ENCODE measurements at regions not wholly inside any gene's neighbourhood (a gene's known extent, or its start where the extent isn't known, plus 50 kb on each side); places are given as distances from the start of the nearest gene placed in this dataset.
"Not testable (repeated sequence)": the region's sequence is repeated elsewhere in the genome, so short reads cannot be mapped to it uniquely, and the experiment has no call there.

GRCh38 chr13:18248533-18249240 is 932.9 kb downstream of the TUBA3C start:
- H3K79me2 ChIP-seq (replicated peaks; ENCODE audit: insufficient read depth); H3K27me3 Mint-ChIP-seq (ENCODE audit: insufficient read depth, low read depth, poor library complexity); H3K4me1 Mint-ChIP-seq; H3K36me3 ChIP-seq (ENCODE audit: insufficient read depth); H3K4me3 Mint-ChIP-seq; H3K4me1 ChIP-seq (ENCODE audit: insufficient read depth); H3K4me3 ChIP-seq; H3K27ac ChIP-seq (ENCODE audit: low read depth); H3K27ac Mint-ChIP-seq; H3F3A ChIP-seq (replicated peaks; ENCODE audit: low read depth); H2AFZ ChIP-seq; DNase-seq (ENCODE audit: low spot score); H3K4me2 ChIP-seq; H3K27me3 ChIP-seq (ENCODE audit: insufficient read depth); ATAC-seq; H3K9me2 ChIP-seq (ENCODE audit: insufficient read depth); H4K20me1 ChIP-seq (replicated peaks; ENCODE audit: insufficient read depth): not testable (repeated sequence)
- H3K9me3 Mint-ChIP-seq: peaks cover 77% of the 10 kb centered on the region
- H3K36me3 Mint-ChIP-seq (ENCODE audit: low read depth): peaks cover 10% of the 10 kb centered on the region

DNA sequence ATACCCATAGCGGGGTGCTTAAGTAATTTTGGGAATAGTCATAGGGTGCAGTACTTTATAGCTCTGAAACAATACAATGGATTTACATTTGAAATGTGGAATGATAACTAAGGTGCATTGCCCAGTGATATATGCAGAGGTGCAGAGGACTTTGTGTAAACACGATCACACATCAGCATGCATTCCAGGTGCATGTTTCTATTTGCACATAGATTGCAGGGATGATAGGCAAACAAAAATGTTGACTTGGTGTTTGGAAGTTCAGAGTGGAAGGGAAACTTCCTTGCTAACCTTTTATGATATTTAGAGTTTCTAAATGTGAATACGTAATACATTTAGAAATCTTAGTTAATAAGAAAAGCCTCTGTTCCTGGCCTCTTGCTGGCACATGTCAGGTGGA is 941.5 kb downstream of the TUBA3C start:
- H4K20me1 ChIP-seq (replicated peaks; ENCODE audit: insufficient read depth); H3K27ac ChIP-seq (ENCODE audit: low read depth); H3K4me3 Mint-ChIP-seq; H2AFZ ChIP-seq; H3F3A ChIP-seq (replicated peaks; ENCODE audit: low read depth); H3K27me3 ChIP-seq (ENCODE audit: insufficient read depth); H3K27me3 Mint-ChIP-seq (ENCODE audit: insufficient read depth, low read depth, poor library complexity); H3K27ac Mint-ChIP-seq; DNase-seq (ENCODE audit: low spot score); H3K9me2 ChIP-seq (ENCODE audit: insufficient read depth); H3K4me2 ChIP-seq; H3K4me1 ChIP-seq (ENCODE audit: insufficient read depth); H3K79me2 ChIP-seq (replicated peaks; ENCODE audit: insufficient read depth); H3K4me3 ChIP-seq; ATAC-seq; H3K36me3 ChIP-seq (ENCODE audit: insufficient read depth); H3K4me1 Mint-ChIP-seq: not testable (repeated sequence)
- Mint-ChIP-seq H3K36me3 (ENCODE audit: low read depth) (peaks cover 22% of the 10 kb centered on the region), H3K9me3 (peaks cover 89% of the 10 kb centered on the region)

DNA sequence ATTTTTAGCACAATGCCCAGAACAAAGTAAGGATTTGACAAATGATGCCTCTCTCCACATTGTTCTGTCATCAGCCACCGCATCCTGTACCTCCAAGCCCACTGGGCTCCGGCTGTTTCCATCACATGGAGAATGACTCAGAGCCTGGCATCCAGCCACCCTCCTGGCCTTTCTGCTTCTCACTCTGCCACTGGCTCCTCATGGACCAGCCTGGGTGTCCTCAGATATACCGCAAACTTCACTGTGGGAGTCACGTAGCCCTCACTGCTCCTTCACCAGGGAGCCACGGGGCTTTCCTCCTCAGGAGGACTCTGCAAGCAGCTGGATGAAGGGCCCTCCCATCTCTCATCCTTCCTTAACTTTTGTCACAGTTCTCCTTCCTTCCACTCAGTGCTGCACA is 943.0 kb downstream of the TUBA3C start:
- H3K4me1 Mint-ChIP-seq; H3K27ac ChIP-seq (ENCODE audit: low read depth); H3K27ac Mint-ChIP-seq; DNase-seq (ENCODE audit: low spot score); H3K79me2 ChIP-seq (replicated peaks; ENCODE audit: insufficient read depth); H3K27me3 ChIP-seq (ENCODE audit: insufficient read depth); H3F3A ChIP-seq (replicated peaks; ENCODE audit: low read depth); H3K4me2 ChIP-seq; ATAC-seq; H4K20me1 ChIP-seq (replicated peaks; ENCODE audit: insufficient read depth); H3K27me3 Mint-ChIP-seq (ENCODE audit: insufficient read depth, low read depth, poor library complexity); H2AFZ ChIP-seq; H3K4me3 Mint-ChIP-seq; H3K36me3 ChIP-seq (ENCODE audit: insufficient read depth); H3K4me1 ChIP-seq (ENCODE audit: insufficient read depth); H3K9me2 ChIP-seq (ENCODE audit: insufficient read depth); H3K4me3 ChIP-seq: not testable (repeated sequence)
- Mint-ChIP-seq H3K36me3 (ENCODE audit: low read depth) (peaks cover 22% of the 10 kb centered on the region), H3K9me3 (peaks cover 83% of the 10 kb centered on the region)

- Histone ChIP-seq H3K36me3 (ENCODE audit: insufficient read depth) (no peaks in the 10 kb centered on the region), H3K4me2 (no peak overlapping the region), H3K79me2 (replicated peaks; ENCODE audit: insufficient read depth) (no peaks in the 10 kb centered on the region), H4K20me1 (replicated peaks; ENCODE audit: insufficient read depth) (no peaks in the 10 kb centered on the region), H3K4me1 (ENCODE audit: insufficient read depth) (no peaks in the 10 kb centered on the region), H3K9me2 (ENCODE audit: insufficient read depth) (no peaks in the 10 kb centered on the region), H3K27ac (ENCODE audit: low read depth) (no peak overlapping the region), H3F3A (replicated peaks; ENCODE audit: low read depth) (no peaks in the 10 kb centered on the region), H2AFZ (no peak overlapping the region), H3K27me3 (ENCODE audit: insufficient read depth) (no peaks in the 10 kb centered on the region), H3K4me3 (no peak overlapping the region)
- H3K9me3 Mint-ChIP-seq: peaks cover 81% of the 10 kb centered on the region
- H3K4me3 Mint-ChIP-seq: no peak overlapping the region
- ATAC-seq: no peak
- H3K36me3 Mint-ChIP-seq (ENCODE audit: low read depth): peaks cover 20% of the 10 kb centered on the region
- no peaks in the 10 kb centered on the region for H3K27me3 Mint-ChIP-seq (ENCODE audit: insufficient read depth, low read depth, poor library complexity)
- H3K4me1 Mint-ChIP-seq: no peaks in the 10 kb centered on the region
- DNase-seq (ENCODE audit: low spot score): no peak
- no peak overlapping the region for H3K27ac Mint-ChIP-seq
- TF ChIP-seq CREB1 (CRISPR knock-in tag; IDR thresholded peaks at IDR 0.05; ENCODE audit: low read depth) (no peak), POLR2AphosphoS5 (IDR thresholded peaks at IDR 0.05; ENCODE audit: low read depth) (no peak), EZH2phosphoT487 (IDR thresholded peaks at IDR 0.05; ENCODE audit: unreplicated experiment) (no peak), EZH2 (IDR thresholded peaks at IDR 0.05; ENCODE audit: low read depth, unreplicated experiment) (no peak)
- TF ChIP-seq, protein P1, sequence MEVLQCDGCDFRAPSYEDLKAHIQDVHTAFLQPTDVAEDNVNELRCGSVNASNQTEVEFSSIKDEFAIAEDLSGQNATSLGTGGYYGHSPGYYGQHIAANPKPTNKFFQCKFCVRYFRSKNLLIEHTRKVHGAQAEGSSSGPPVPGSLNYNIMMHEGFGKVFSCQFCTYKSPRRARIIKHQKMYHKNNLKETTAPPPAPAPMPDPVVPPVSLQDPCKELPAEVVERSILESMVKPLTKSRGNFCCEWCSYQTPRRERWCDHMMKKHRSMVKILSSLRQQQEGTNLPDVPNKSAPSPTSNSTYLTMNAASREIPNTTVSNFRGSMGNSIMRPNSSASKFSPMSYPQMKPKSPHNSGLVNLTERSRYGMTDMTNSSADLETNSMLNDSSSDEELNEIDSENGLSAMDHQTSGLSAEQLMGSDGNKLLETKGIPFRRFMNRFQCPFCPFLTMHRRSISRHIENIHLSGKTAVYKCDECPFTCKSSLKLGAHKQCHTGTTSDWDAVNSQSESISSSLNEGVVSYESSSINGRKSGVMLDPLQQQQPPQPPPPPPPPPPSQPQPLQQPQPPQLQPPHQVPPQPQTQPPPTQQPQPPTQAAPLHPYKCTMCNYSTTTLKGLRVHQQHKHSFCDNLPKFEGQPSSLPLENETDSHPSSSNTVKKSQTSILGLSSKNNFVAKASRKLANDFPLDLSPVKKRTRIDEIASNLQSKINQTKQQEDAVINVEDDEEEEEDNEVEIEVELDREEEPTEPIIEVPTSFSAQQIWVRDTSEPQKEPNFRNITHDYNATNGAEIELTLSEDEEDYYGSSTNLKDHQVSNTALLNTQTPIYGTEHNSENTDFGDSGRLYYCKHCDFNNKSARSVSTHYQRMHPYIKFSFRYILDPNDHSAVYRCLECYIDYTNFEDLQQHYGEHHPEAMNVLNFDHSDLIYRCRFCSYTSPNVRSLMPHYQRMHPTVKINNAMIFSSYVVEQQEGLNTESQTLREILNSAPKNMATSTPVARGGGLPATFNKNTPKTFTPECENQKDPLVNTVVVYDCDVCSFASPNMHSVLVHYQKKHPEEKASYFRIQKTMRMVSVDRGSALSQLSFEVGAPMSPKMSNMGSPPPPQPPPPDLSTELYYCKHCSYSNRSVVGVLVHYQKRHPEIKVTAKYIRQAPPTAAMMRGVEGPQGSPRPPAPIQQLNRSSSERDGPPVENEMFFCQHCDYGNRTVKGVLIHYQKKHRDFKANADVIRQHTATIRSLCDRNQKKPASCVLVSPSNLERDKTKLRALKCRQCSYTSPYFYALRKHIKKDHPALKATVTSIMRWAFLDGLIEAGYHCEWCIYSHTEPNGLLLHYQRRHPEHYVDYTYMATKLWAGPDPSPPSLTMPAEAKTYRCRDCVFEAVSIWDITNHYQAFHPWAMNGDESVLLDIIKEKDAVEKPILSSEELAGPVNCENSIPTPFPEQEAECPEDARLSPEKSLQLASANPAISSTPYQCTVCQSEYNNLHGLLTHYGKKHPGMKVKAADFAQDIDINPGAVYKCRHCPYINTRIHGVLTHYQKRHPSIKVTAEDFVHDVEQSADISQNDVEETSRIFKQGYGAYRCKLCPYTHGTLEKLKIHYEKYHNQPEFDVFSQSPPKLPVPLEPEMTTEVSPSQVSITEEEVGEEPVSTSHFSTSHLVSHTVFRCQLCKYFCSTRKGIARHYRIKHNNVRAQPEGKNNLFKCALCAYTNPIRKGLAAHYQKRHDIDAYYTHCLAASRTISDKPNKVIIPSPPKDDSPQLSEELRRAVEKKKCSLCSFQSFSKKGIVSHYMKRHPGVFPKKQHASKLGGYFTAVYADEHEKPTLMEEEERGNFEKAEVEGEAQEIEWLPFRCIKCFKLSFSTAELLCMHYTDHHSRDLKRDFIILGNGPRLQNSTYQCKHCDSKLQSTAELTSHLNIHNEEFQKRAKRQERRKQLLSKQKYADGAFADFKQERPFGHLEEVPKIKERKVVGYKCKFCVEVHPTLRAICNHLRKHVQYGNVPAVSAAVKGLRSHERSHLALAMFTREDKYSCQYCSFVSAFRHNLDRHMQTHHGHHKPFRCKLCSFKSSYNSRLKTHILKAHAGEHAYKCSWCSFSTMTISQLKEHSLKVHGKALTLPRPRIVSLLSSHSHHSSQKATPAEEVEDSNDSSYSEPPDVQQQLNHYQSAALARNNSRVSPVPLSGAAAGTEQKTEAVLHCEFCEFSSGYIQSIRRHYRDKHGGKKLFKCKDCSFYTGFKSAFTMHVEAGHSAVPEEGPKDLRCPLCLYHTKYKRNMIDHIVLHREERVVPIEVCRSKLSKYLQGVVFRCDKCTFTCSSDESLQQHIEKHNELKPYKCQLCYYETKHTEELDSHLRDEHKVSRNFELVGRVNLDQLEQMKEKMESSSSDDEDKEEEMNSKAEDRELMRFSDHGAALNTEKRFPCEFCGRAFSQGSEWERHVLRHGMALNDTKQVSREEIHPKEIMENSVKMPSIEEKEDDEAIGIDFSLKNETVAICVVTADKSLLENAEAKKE (CRISPR knock-in tag; IDR thresholded peaks at IDR 0.05): no peak
Observed at GRCh38 chr13:18236528-18236815, 945.2 kb downstream of the TUBA3C start.
